Activated CD4-positive, alpha-beta memory T cell treated with anti-CD3 and anti-CD28 coated beads, Interleukin-2, amount 10 ng/mL, durations not matched to agents 7 days and 5 days (primary cell): ENCODE measurements at regions not wholly inside any gene's neighbourhood (a gene's known extent, or its start where the extent isn't known, plus 50 kb on each side); places are given as distances from the start of the nearest gene placed in this dataset.

Source experiments
- CTCF ChIA-PET: fragments of 350-600 bp; sonication (Branson Sonifier 250); formaldehyde crosslinking; loops from one replicate; lab custom pipeline; 2021; ENCODE audit warnings: antibody characterized with exemption, inconsistent platforms; lab: Charles Lee
- POLR2A ChIA-PET: fragments of 350-600 bp; sonication (Branson Sonifier 250); formaldehyde crosslinking; loops from one replicate; lab custom pipeline; 2021; ENCODE audit warnings: antibody characterized with exemption; lab: Charles Lee
- DNase-seq: peaks from one replicate; pipeline ENCODE4 v3.0.0-alpha.2; 2020
- H3K27ac Mint-ChIP-seq: one replicate; pipeline ENCODE4 v1.8.0; 2021; ENCODE audit warnings: mild to moderate bottlenecking, mixed read lengths
- H3K27me3 Mint-ChIP-seq: one replicate; pipeline ENCODE4 v1.8.0; 2021; ENCODE audit warnings: mixed read lengths
- H3K36me3 Mint-ChIP-seq: one replicate; pipeline ENCODE4 v1.8.0; 2021; ENCODE audit warnings: low read depth, mixed read lengths
- H3K4me1 Mint-ChIP-seq: one replicate; pipeline ENCODE4 v1.8.0; 2021; ENCODE audit warnings: mixed read lengths
- H3K4me3 Mint-ChIP-seq: one replicate; pipeline ENCODE4 v1.8.0; 2021; ENCODE audit warnings: mild to moderate bottlenecking, mixed read lengths
- H3K9me3 Mint-ChIP-seq: one replicate; pipeline ENCODE4 v1.8.0; 2021; ENCODE audit warnings: mixed read lengths

- POLR2A ChIA-PET, result no interaction called here
Measured at GRCh38 chr13:34671137-34671536, 270.9 kb upstream of the NBEA start.

GRCh38 chr13:34672631-34673030 lies 269.4 kb upstream of the NBEA start:
- POLR2A ChIA-PET, result no interaction called here
- CTCF ChIA-PET, result no interaction called here
- no peaks in the 10 kb centered on the region for H3K27me3 Mint-ChIP-seq
- no peaks in the 10 kb centered on the region for H3K9me3 Mint-ChIP-seq
- H3K4me1 Mint-ChIP-seq, result no peaks in the 10 kb centered on the region
- H3K36me3 Mint-ChIP-seq, result no peaks in the 10 kb centered on the region
- H3K4me3 Mint-ChIP-seq, result no peak overlapping the region
- H3K27ac Mint-ChIP-seq, result no peak overlapping the region
- no peak for DNase-seq

More at GRCh38 chr13:34671137-34671536, 270.9 kb upstream of the NBEA start:
- no peaks in the 10 kb centered on the region for H3K27me3 Mint-ChIP-seq
- no peak overlapping the region for H3K27ac Mint-ChIP-seq
- H3K36me3 Mint-ChIP-seq, result no peaks in the 10 kb centered on the region
- no peaks in the 10 kb centered on the region for H3K4me1 Mint-ChIP-seq
- CTCF ChIA-PET, result no interaction called here
- DNase-seq, result no peak
- no peaks in the 10 kb centered on the region for H3K9me3 Mint-ChIP-seq
- no peak overlapping the region for H3K4me3 Mint-ChIP-seq

DNA sequence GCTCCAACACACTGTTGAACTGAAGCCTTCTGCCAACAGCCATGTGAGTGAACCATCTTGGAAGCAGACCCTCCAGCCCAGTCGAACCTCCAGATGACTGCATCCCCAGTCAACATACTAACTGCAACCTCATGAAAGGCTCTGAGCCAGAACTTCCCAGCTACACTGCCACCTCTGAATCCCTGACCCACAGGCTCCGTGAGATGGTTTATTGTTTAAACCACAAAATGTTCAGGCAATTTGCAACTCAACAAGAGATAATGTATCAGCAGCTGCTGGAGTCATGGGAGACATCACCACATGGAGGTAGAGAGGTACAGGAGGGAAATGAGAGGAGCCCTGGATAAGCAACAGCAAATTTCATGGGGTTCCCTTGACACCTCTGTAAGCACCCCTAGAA lies 266.4 kb upstream of the NBEA start:
- DNase-seq, result no peak
- H3K36me3 Mint-ChIP-seq, result no peaks in the 10 kb centered on the region
- H3K27me3 Mint-ChIP-seq, result no peaks in the 10 kb centered on the region
- H3K27ac Mint-ChIP-seq, result no peak overlapping the region
- H3K4me1 Mint-ChIP-seq, result no peaks in the 10 kb centered on the region
- no peaks in the 10 kb centered on the region for H3K9me3 Mint-ChIP-seq
- CTCF ChIA-PET, result no interaction called here
- POLR2A ChIA-PET, result no interaction called here
- H3K4me3 Mint-ChIP-seq, result no peak overlapping the region

GRCh38 chr13:34678154-34678553 lies 263.9 kb upstream of the NBEA start:
- Mint-ChIP-seq H3K4me3 (no peak overlapping the region), H3K27me3 (no peaks in the 10 kb centered on the region), H3K36me3 (no peaks in the 10 kb centered on the region), H3K9me3 (peaks cover 2% of the 10 kb centered on the region), H3K27ac (no peak overlapping the region), H3K4me1 (no peaks in the 10 kb centered on the region)
- ChIA-PET POLR2A (no interaction called here), CTCF (no interaction called here)
- DNase-seq, result no peak

GRCh38 chr13:34681405-34681955 lies 260.6 kb upstream of the NBEA start:
- DNase-seq, result no peak
- H3K27me3 Mint-ChIP-seq, result no peaks in the 10 kb centered on the region
- H3K36me3 Mint-ChIP-seq, result no peaks in the 10 kb centered on the region
- CTCF ChIA-PET, result no interaction called here
- H3K4me1 Mint-ChIP-seq, result no peaks in the 10 kb centered on the region
- H3K9me3 Mint-ChIP-seq, result peaks cover 4% of the 10 kb centered on the region
- POLR2A ChIA-PET, result no interaction called here
- H3K27ac Mint-ChIP-seq, result no peak overlapping the region
- H3K4me3 Mint-ChIP-seq, result no peak overlapping the region

DNA sequence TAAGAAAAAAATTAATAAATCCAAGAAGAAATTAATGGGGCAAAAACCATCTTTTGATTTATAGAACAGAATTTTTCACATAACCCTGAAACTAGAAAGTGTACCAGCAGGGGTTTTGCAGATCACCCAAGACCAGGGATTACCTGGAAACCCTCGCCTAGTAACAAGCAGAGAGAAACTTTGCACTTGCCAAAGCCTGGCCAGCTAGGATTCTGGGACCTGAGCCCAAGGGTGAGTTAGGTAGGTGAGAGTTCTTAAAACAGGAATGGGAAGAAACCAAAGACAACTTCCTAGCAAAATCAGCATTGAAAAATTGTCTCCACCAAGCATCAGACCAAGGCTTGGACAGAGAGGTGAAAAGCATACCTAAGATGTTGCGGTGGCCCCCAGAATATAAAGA lies 247.0 kb upstream of the NBEA start:
- DNase-seq, result no peak
- no peaks in the 10 kb centered on the region for H3K4me1 Mint-ChIP-seq
- H3K4me3 Mint-ChIP-seq, result no peak overlapping the region
- peaks cover 5% of the 10 kb centered on the region for H3K9me3 Mint-ChIP-seq
- ChIA-PET POLR2A (no interaction called here), CTCF (no interaction called here)
- no peaks in the 10 kb centered on the region for H3K36me3 Mint-ChIP-seq
- no peak overlapping the region for H3K27ac Mint-ChIP-seq
- H3K27me3 Mint-ChIP-seq, result no peaks in the 10 kb centered on the region

DNA sequence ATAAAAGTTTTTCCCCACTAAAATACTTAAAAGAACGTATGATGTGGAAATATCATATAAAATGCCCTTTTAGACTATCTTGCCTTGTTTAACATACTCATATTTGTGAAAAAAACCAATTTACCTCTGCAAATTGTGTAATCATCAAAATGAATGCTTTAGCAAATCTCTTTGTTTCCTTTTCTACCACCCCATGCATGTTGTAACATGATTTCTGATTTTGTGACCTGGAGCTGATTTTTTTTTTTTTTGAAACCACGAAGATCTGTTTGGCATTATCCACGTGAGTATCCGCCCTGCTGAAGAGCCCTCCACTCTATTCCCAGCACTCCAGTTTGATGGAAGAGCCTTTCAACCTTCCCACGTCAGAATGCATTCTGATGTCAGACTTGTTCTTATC lies 245.8 kb upstream of the NBEA start:
- Mint-ChIP-seq H3K4me3 (no peak overlapping the region), H3K27ac (no peak overlapping the region), H3K9me3 (peaks cover 3% of the 10 kb centered on the region), H3K27me3 (no peaks in the 10 kb centered on the region), H3K36me3 (no peaks in the 10 kb centered on the region), H3K4me1 (no peaks in the 10 kb centered on the region)
- DNase-seq, result no peak
- ChIA-PET POLR2A (no interaction called here), CTCF (no interaction called here)

DNA sequence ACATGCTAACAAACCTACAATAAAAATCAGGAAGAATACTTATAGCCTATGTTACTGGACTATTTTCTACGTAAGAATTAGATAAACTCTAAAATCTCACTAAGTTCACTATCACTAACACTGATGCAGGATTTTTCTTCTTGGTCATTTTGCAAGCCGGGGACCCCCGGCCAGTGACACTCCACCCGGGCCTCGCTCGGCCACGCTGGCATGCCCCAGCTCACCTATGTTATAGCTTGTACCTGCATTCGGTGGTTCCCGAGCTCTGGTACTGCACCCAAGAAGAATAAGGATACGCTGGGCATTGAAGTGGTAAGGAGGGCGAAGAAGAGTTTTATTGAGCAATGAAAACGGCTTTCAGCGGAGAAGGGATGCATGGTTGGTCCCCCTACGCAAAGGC lies 245.3 kb upstream of the NBEA start:
- H3K36me3 Mint-ChIP-seq, result no peaks in the 10 kb centered on the region
- ChIA-PET CTCF (no interaction called here), POLR2A (no interaction called here)

GRCh38 chr13:34698945-34699344 lies 243.1 kb upstream of the NBEA start:
- Mint-ChIP-seq H3K4me1 (no peaks in the 10 kb centered on the region), H3K27me3 (no peaks in the 10 kb centered on the region), H3K36me3 (no peaks in the 10 kb centered on the region), H3K9me3 (peaks cover 3% of the 10 kb centered on the region), H3K4me3 (no peak overlapping the region), H3K27ac (no peak overlapping the region)
- ChIA-PET CTCF (no interaction called here), POLR2A (no interaction called here)
- no peak for DNase-seq

More for the DNA sequence above, 245.3 kb upstream of the NBEA start:
- DNase-seq, result no peak
- Mint-ChIP-seq H3K27ac (no peak overlapping the region), H3K9me3 (peaks cover 3% of the 10 kb centered on the region), H3K4me1 (no peaks in the 10 kb centered on the region), H3K4me3 (no peak overlapping the region), H3K27me3 (no peaks in the 10 kb centered on the region)

DNA sequence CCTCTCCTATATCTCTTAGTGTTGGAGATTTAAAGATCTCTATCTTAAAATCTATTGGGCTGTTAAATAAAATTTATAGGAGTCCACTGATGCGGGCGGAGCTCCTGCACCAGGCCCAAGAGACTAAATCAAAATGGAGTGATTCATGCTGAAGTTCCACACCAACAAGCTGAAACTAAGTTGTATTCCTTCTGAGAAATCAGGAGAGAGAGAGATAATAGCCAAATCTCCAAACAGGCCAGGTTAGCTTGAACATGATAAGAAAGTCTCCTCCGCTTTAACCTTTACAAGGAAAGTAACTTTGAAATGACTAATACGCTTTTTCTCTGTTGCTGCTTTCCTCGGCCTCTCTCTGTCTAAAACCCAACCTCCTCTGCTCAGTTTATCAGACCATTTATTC lies 241.9 kb upstream of the NBEA start:
- Mint-ChIP-seq H3K9me3 (peaks cover 3% of the 10 kb centered on the region), H3K27me3 (no peaks in the 10 kb centered on the region), H3K36me3 (no peaks in the 10 kb centered on the region), H3K4me3 (no peak overlapping the region), H3K4me1 (no peaks in the 10 kb centered on the region), H3K27ac (no peak overlapping the region)
- DNase-seq, result no peak
- ChIA-PET CTCF (no interaction called here), POLR2A (no interaction called here)

DNA sequence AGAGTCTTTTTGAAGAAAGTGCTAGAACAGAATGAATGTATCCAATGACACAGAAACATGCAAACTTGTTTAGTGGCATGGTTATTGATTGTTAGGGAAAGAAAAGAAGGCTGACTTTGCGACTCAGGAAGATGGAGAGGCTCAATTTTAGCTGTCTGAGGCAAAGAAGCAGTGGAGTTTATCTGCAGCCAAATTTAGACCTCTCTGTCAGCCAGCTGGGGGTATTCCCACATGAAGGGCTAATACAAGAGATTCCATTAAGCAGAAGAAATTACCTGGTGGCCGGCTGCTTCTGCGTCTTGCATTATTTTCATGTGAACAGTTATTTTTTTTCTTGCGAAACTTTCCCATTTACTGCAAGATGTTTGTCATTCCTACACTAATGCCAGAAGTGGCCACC lies 240.2 kb upstream of the NBEA start:
- POLR2A ChIA-PET, result no interaction called here
- peaks cover 3% of the 10 kb centered on the region for H3K9me3 Mint-ChIP-seq
- no peak for DNase-seq
- CTCF ChIA-PET, result no interaction called here
- H3K4me3 Mint-ChIP-seq, result no peak overlapping the region
- H3K27me3 Mint-ChIP-seq, result no peaks in the 10 kb centered on the region
- H3K27ac Mint-ChIP-seq, result no peak overlapping the region
- H3K36me3 Mint-ChIP-seq, result no peaks in the 10 kb centered on the region
- H3K4me1 Mint-ChIP-seq, result no peaks in the 10 kb centered on the region

DNA sequence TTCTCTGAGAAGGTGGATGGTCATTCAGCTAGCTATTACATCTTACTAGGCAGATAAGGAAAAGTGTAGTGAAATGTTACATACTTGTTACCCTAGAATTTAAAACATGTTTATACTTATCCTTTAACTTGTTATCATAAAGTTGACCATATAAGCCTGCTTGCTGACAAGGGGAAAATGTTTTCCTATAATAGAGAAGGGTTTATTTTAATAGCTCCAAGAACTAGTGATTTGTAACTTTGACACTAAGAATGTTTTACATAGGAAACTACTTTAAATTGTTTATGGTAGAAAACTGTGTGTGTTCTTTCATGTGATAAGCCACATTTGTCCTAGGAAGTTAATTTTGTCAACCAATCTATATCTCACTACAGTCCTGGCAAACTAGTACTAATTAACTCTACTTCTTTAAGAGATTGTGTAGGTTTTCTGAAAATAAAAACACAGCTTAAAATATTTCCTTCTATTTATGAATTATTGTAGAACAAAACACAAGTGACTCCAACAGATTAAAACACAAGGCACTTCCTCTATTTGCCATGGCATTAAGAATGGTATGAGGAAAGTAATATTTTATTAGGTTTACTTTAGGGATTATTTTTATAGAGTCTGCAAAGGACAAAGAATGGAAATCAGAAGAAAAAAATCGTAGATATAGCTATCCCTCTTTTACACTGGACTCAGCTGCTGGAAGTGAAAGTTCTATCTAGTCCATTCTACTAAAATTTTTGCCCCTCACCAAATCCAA lies 233.3 kb upstream of the NBEA start:
- POLR2A ChIA-PET, result no interaction called here
- Mint-ChIP-seq H3K27ac (no peak overlapping the region), H3K4me3 (no peak overlapping the region), H3K9me3 (peaks cover 3% of the 10 kb centered on the region), H3K36me3 (no peaks in the 10 kb centered on the region), H3K27me3 (no peaks in the 10 kb centered on the region), H3K4me1 (no peaks in the 10 kb centered on the region)
- no peak for DNase-seq
- CTCF ChIA-PET, result no interaction called here

- no peak overlapping the region for H3K4me3 Mint-ChIP-seq
- H3K27me3 Mint-ChIP-seq, result no peaks in the 10 kb centered on the region
- H3K36me3 Mint-ChIP-seq, result no peaks in the 10 kb centered on the region
- no peaks in the 10 kb centered on the region for H3K9me3 Mint-ChIP-seq
- no peak overlapping the region for H3K27ac Mint-ChIP-seq
- POLR2A ChIA-PET, result no interaction called here
- DNase-seq, result no peak
- no peaks in the 10 kb centered on the region for H3K4me1 Mint-ChIP-seq
- CTCF ChIA-PET, result no interaction called here
Measured at GRCh38 chr13:34719060-34719875, 222.8 kb upstream of the NBEA start.
